ENCODE measurements at regions not wholly inside any gene's neighbourhood (a gene's known extent, or its start where the extent isn't known, plus 50 kb on each side); places are given as distances from the start of the nearest gene placed in this dataset.

DNA sequence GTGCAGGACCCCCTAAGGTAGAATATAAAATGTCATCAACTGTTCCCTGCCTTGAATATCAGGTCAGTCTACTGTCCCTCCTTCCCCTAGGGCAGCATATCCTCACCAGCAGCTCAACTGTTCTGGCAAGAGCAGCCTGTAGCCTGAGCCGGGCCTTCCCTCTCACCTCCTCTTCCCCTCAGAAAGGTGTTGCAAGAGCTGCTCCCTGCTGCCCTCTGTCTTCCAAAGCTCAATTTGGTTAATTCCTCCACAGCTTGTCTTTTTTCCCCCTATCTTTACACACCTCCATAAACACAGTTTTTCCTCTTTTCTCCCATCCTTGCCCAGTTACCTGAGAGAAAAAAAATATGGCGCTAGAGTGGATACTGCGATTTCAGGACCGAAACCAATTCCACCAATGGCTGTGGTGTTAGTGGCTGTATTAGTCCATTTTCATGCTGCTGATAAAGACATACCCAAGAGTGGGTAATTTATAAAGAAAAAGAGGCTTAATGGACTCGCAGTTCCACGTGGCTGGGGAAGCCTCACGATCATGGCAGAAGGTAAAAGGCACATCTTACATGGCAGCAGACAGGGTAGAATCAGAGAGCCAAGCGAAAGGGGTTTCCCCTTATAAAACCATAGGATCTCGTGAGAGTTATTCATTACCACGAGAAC, 184.7 kb downstream of the MREG start:
- Histone ChIP-seq H4K91ac (replicated peaks; ENCODE audit: insufficient read length, low read length) (no peak overlapping the region), H3K27ac (ENCODE audit: low read depth, low read length) (no peak overlapping the region), H3K18ac (ENCODE audit: extremely low read depth, low read length) (no peak overlapping the region), H3K23ac (ENCODE audit: insufficient read length) (no peak overlapping the region), H3K4me2 (ENCODE audit: insufficient read depth in 1 of 2, low read depth in 2 of 2, low read length in 2 of 2) (no peak overlapping the region), H2BK5ac (ENCODE audit: low read depth, low read length) (no peak overlapping the region; the same call in 1 of the 2 replicates), H2AK5ac (ENCODE audit: low read depth, low read length) (no peak overlapping the region), H3K23me2 (ENCODE audit: low read depth, low read length) (no peaks in the 10 kb centered on the region), H3K36me3 (ENCODE audit: control insufficient read depth in 2 of 4, insufficient read depth in 4 of 4, low read length in 3 of 4) (no peaks in the 10 kb centered on the region), H4K8ac (ENCODE audit: extremely low read depth, insufficient read depth, low read length) (no peak overlapping the region), H3K4ac (replicated peaks; ENCODE audit: insufficient read length, low read depth, low read length) (no peak overlapping the region), H3K9ac (replicated peaks in 1 of 4; ENCODE audit: extremely low read depth in 1 of 4, low read depth in 3 of 4, low read length in 3 of 4) (no peak overlapping the region), H3K56ac (replicated peaks; ENCODE audit: insufficient read length, low read depth, low read length) (no peak overlapping the region), H2BK15ac (ENCODE audit: low read length) (no peak overlapping the region), H2AFZ (ENCODE audit: low read length) (no peak overlapping the region), H3K27me3 (replicated peaks in 1 of 4; ENCODE audit: control insufficient read depth in 3 of 4, extremely low read depth in 1 of 4, insufficient read depth in 3 of 4, low read length in 3 of 4) (no peaks in the 10 kb centered on the region), H3K4me1 (replicated peaks in 1 of 4; ENCODE audit: control insufficient read depth in 3 of 4, insufficient read depth in 4 of 4, low read length in 3 of 4) (no peaks in the 10 kb centered on the region), H3K79me2 (ENCODE audit: control insufficient read depth in 1 of 2, insufficient read depth in 2 of 2, low read length in 2 of 2) (no peaks in the 10 kb centered on the region), H4K5ac (ENCODE audit: insufficient read length, low read depth, low read length) (no peak overlapping the region), H2BK12ac (ENCODE audit: low read depth, low read length) (no peak overlapping the region), H4K20me1 (replicated peaks in 1 of 2; ENCODE audit: control insufficient read depth in 1 of 2, insufficient read depth in 2 of 2, low read length in 2 of 2) (no peaks in the 10 kb centered on the region), H3K4me3 (ENCODE audit: extremely low read depth in 1 of 4, insufficient read depth in 2 of 4, low read depth in 3 of 4, low read length in 4 of 4) (no peak overlapping the region), H2BK120ac (replicated peaks; ENCODE audit: low read depth, low read length) (no peak overlapping the region), H3K14ac (ENCODE audit: insufficient read length) (no peak overlapping the region), H3K9me3 (ENCODE audit: insufficient read depth in 2 of 2, low read depth in 1 of 2, low read length in 1 of 2) (no peaks in the 10 kb centered on the region), H2BK20ac (ENCODE audit: low read length) (no peak overlapping the region), H3K79me1 (ENCODE audit: low read depth, low read length) (no peaks in the 10 kb centered on the region)
- FAIRE-seq (peak; percentile 79), DNase-seq (ENCODE audit: low read depth in 1 of 2, low spot score in 2 of 2) (peak; percentile 50 to 73)
- POLR2A ChIA-PET (ENCODE audit: partially characterized antibody): no interaction called here
- 87% methylated on average over 10 of the region's 10 CpGs; no CpG with 5 or more reads in 1 of the 2 experiments for WGBS, 2 experiments (ENCODE audit: extremely low coverage in 1 of 2, insufficient coverage in 1 of 2, insufficient read length in 1 of 2, insufficient replicate concordance in 2 of 2, low coverage in 1 of 2, low lambda C conversion rate in 2 of 2, missing lambda C conversion rate in 1 of 2)
- CTCF ChIA-PET (ENCODE audit: partially characterized antibody): interaction anchor here (0.6 to 3.9 kb wide), 36 partner anchors 9 to 392 kb away, joined by 3 to 24 read pairs (median 4); no protein-coding TSS in a partner anchor
- TF ChIP-seq BACH1 (IDR thresholded peaks at IDR 0.05; ENCODE audit: low read length): no peak

Measured in H1 (cell line).